Fibroblast of lung (primary cell): ENCODE measurements at regions not wholly inside any gene's neighbourhood (a gene's known extent, or its start where the extent isn't known, plus 50 kb on each side); places are given as distances from the start of the nearest gene placed in this dataset.

Experiments
- DNase-seq, 2 donors: peaks; one replicate each; pipeline versions ENCODE4 v3.0.0 to v3.0.0-alpha.2; 2010; ENCODE audit warnings: low read depth in 2 of 2
- H2AFZ ChIP-seq: 2 replicates; pipeline ENCODE4 v1.5.1; 2012; ENCODE audit warnings: low read length, control low read depth, inconsistent platforms
- H3K27ac ChIP-seq: 2 replicates; pipeline ENCODE4 v1.5.1; 2011; ENCODE audit warnings: low read length, control low read depth; ENCODE audit not compliant: insufficient read depth
- H3K27me3 ChIP-seq: 2 replicates; pipeline ENCODE4 v1.5.1; 2011; ENCODE audit warnings: mild to moderate bottlenecking, low read length; ENCODE audit not compliant: control insufficient read depth, insufficient read depth
- H3K36me3 ChIP-seq: 2 replicates; pipeline ENCODE4 v1.5.1; 2011; ENCODE audit warnings: low read length; ENCODE audit not compliant: control insufficient read depth, insufficient read depth
- H3K4me1 ChIP-seq: 2 replicates; pipeline ENCODE4 v1.5.1; 2011; ENCODE audit warnings: low read length; ENCODE audit not compliant: control insufficient read depth, insufficient read depth; ENCODE audit errors: extremely low read depth
- H3K4me2 ChIP-seq: 2 replicates; pipeline ENCODE4 v1.5.1; 2011; ENCODE audit warnings: low read length, control low read depth; ENCODE audit not compliant: insufficient read depth; ENCODE audit errors: extremely low read depth
- H3K4me3 ChIP-seq, 4 experiments: fragments of 200-600 bp in 1 of 4; sonication (generic) in 1 of 4; replicated peaks in 1 of 4; 2 replicates each; pipeline ENCODE4 v1.5.1; 2011 to 2016; ENCODE audit warnings: low read length in 4 of 4, low read depth in 3 of 4, mild to moderate bottlenecking in 3 of 4, control low read depth in 2 of 4, inconsistent platforms in 1 of 4, mixed read lengths in 1 of 4; ENCODE audit not compliant: insufficient read depth in 1 of 4; ENCODE audit errors: control extremely low read depth in 1 of 4
- H3K79me2 ChIP-seq: 2 replicates; pipeline ENCODE4 v1.5.1; 2012; ENCODE audit warnings: mild to moderate bottlenecking, low read length, inconsistent platforms; ENCODE audit not compliant: control insufficient read depth, insufficient read depth
- H3K9ac ChIP-seq: 2 replicates; pipeline ENCODE4 v1.5.1; 2011; ENCODE audit warnings: mild to moderate bottlenecking, low read length, control low read depth; ENCODE audit not compliant: insufficient read depth
- H3K9me3 ChIP-seq: 2 replicates; pipeline ENCODE4 v1.5.1; 2012; ENCODE audit warnings: low read depth, low read length; ENCODE audit not compliant: control insufficient read depth, insufficient read depth
- H4K20me1 ChIP-seq: 2 replicates; pipeline ENCODE4 v1.5.1; 2011; ENCODE audit warnings: low read length; ENCODE audit not compliant: control insufficient read depth, insufficient read depth; ENCODE audit errors: extremely low read depth
- CTCF ChIP-seq, 2 donors: IDR thresholded peaks in 1 of 2; conservative IDR thresholded peaks in 1 of 2; 1 replicate in 1 of 2; 2 replicates in 1 of 2; pipeline ENCODE4 v1.5.1; 2011 to 2012; ENCODE audit warnings: low read length in 2 of 2, control low read depth in 1 of 2, inconsistent platforms in 1 of 2, low read depth in 1 of 2, mild to moderate bottlenecking in 1 of 2
- EZH2 ChIP-seq: IDR thresholded peaks from 2 replicates; pipeline ENCODE4 v1.5.1; 2012; ENCODE audit warnings: low read length, control low read depth, mild to moderate bottlenecking; ENCODE audit errors: missing control alignments

DNA sequence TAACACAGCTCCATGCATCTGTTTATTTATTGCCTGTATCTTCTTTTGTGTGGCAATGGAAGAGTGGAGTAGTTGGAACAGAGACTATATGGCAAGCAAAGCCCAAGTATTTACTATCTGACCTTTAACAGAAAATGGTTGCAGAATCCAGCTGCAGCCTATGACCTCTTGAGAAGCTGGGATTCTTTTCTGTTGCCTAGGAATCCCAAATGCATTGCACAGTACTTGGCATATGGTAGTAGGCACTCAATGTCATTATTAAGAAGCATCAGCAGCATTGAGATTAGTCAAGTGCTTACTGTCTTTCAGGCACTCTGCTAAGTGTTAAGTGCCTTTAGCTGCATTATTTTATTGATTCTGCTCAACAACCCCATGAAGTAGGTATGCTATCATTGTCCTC lies 331.6 kb downstream of the CCDC85A start:
- Histone ChIP-seq H3K36me3 (no peaks in the 10 kb centered on the region), H3K27me3 (no peaks in the 10 kb centered on the region), H3K27ac (no peak overlapping the region), H3K4me1 (no peaks in the 10 kb centered on the region), H3K4me2 (no peak overlapping the region), H3K9ac (no peak overlapping the region), H3K9me3 (no peaks in the 10 kb centered on the region), H3K79me2 (no peaks in the 10 kb centered on the region), H3K4me3 (no peak overlapping the region), H4K20me1 (no peaks in the 10 kb centered on the region), H2AFZ (no peak overlapping the region)
- TF ChIP-seq CTCF (conservative IDR thresholded peaks at IDR 0.05 in 1 of 2, IDR thresholded peaks at IDR 0.05 in 1 of 2; ENCODE audit: low read depth in 1 of 2, low read length in 2 of 2) (no peak), EZH2 (no peak)
- no peak for DNase-seq

GRCh38 chr2:56519806-56520205 lies 336.0 kb downstream of the CCDC85A start:
- Histone ChIP-seq H3K79me2 (no peaks in the 10 kb centered on the region), H3K9me3 (no peaks in the 10 kb centered on the region), H3K27me3 (no peaks in the 10 kb centered on the region), H2AFZ (no peak overlapping the region), H3K27ac (no peak overlapping the region), H3K9ac (no peak overlapping the region), H3K4me2 (no peak overlapping the region), H3K4me3 (no peak overlapping the region), H3K4me1 (no peaks in the 10 kb centered on the region), H4K20me1 (no peaks in the 10 kb centered on the region), H3K36me3 (no peaks in the 10 kb centered on the region)
- TF ChIP-seq CTCF (conservative IDR thresholded peaks at IDR 0.05 in 1 of 2, IDR thresholded peaks at IDR 0.05 in 1 of 2; ENCODE audit: low read depth in 1 of 2, low read length in 2 of 2) (no peak), EZH2 (no peak)
- DNase-seq = peak in 1 of 2 donors; percentile 64

DNA sequence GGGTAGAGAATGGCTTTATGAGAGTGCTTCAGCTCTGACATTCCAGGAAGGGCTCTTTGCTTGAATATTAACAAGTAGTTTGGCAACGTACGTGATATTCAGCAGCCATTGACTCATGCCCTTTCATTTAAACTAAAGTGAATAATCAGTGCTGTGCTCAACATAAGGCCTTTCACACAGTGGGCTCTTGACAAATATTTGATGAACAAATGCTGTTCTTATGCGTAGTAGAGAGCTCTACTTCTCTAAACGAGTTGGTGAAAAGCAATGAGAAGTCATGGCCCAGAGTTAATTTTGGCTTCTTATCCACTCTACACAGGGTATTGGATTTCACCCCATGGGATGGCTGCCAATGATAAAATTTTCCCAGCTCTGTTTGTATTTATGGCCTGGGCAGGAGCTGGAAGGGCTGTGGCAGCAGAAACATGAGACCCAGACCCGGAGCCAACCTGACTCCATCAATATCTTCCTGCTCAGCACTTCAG lies 338.9 kb downstream of the CCDC85A start:
- Histone ChIP-seq H3K4me3 (no peak overlapping the region), H3K36me3 (no peaks in the 10 kb centered on the region), H4K20me1 (no peaks in the 10 kb centered on the region), H2AFZ (no peak overlapping the region), H3K9ac (no peak overlapping the region), H3K27me3 (no peaks in the 10 kb centered on the region), H3K4me1 (no peaks in the 10 kb centered on the region), H3K4me2 (no peak overlapping the region), H3K9me3 (no peaks in the 10 kb centered on the region), H3K27ac (no peak overlapping the region), H3K79me2 (no peaks in the 10 kb centered on the region)
- no peak for TF ChIP-seq EZH2
- TF ChIP-seq CTCF (conservative IDR thresholded peaks at IDR 0.05 in 1 of 2, IDR thresholded peaks at IDR 0.05 in 1 of 2; ENCODE audit: low read depth in 1 of 2, low read length in 2 of 2) = no peak
- peak; percentile 9 to 77 for DNase-seq
